Epithelial cell of esophagus (primary cell): ENCODE measurements at regions not wholly inside any gene's neighbourhood (a gene's known extent, or its start where the extent isn't known, plus 50 kb on each side); places are given as distances from the start of the nearest gene placed in this dataset.

Experiments used
- DNase-seq: peaks from one replicate; pipeline ENCODE4 v3.0.0; 2010; ENCODE audit warnings: low read depth
- H3K4me3 ChIP-seq: 2 replicates; pipeline ENCODE4 v1.5.1; 2011; ENCODE audit warnings: mild to moderate bottlenecking, low read length, control low read depth
- CTCF ChIP-seq: IDR thresholded peaks from 2 replicates; pipeline ENCODE4 v1.5.1; 2011; ENCODE audit warnings: low read depth, mild to moderate bottlenecking, low read length, control low read depth, inconsistent platforms; ENCODE audit not compliant: insufficient read depth; ENCODE audit errors: missing control alignments

- TF ChIP-seq CTCF = no peak
- DNase-seq = no peak
- H3K4me3 ChIP-seq = no peak overlapping the region
These were observed 107.2 kb downstream of the SNRPN start for GRCh38 chr15:25061808-25062550.

GRCh38 chr15:25062551-25063430 is 108.0 kb downstream of the SNRPN start:
- DNase-seq = no peak
- no peak overlapping the region for H3K4me3 ChIP-seq
- no peak for TF ChIP-seq CTCF

- H3K4me3 ChIP-seq = no peak overlapping the region
- no peak for DNase-seq
- TF ChIP-seq CTCF = no peak
These were observed 110.5 kb downstream of the SNRPN start for GRCh38 chr15:25065286-25065685.

- no peak overlapping the region for H3K4me3 ChIP-seq
- DNase-seq = no peak
- no peak for TF ChIP-seq CTCF
These were observed 111.1 kb downstream of the SNRPN start for GRCh38 chr15:25065876-25066275.

- no peak for TF ChIP-seq CTCF
- no peak overlapping the region for H3K4me3 ChIP-seq
- no peak for DNase-seq
These were observed 111.9 kb downstream of the SNRPN start for GRCh38 chr15:25066708-25067107.

GRCh38 chr15:25067725-25068309 is 113.0 kb downstream of the SNRPN start:
- no peak for TF ChIP-seq CTCF
- H3K4me3 ChIP-seq = no peak overlapping the region
- no peak for DNase-seq
